ENCODE measurements at regions not wholly inside any gene's neighbourhood (a gene's known extent, or its start where the extent isn't known, plus 50 kb on each side); places are given as distances from the start of the nearest gene placed in this dataset.
"Not testable (repeated sequence)": the region's sequence is repeated elsewhere in the genome, so short reads cannot be mapped to it uniquely, and the experiment has no call there.

DNA sequence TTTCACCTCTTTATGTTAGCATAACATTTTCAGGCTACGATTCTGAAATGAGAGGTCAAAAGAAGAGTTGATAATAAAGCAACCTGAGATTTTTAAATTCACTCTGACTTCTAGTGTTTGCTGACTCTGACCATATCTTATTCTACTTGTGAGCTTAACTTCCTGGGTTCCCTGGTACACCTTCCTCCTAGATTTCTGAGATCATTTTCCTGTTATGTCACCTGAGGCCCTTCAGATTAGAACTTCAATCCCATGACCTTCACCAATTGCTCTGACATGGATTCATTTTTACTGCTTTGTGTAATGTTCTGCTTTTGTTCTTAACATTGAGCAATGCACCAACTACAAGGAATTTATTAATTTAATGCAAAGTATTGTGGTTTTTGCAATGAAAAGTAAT, 542.9 kb upstream of the FLRT2 start:
- no peak overlapping the region for H3K27ac Mint-ChIP-seq
- no peaks in the 10 kb centered on the region for H3K4me1 Mint-ChIP-seq
- no peak overlapping the region for H3K4me3 Mint-ChIP-seq
- H3K9me3 Mint-ChIP-seq: peaks cover 0 to 11% (median 5%) of the 10 kb centered on the region in 7 donors
- H3K36me3 Mint-ChIP-seq: no peaks in the 10 kb centered on the region
- H3K27me3 Mint-ChIP-seq: no peaks in the 10 kb centered on the region
- DNase-seq (no peak), ATAC-seq (ENCODE audit: low read depth in 2 of 2) (no peak)

DNA sequence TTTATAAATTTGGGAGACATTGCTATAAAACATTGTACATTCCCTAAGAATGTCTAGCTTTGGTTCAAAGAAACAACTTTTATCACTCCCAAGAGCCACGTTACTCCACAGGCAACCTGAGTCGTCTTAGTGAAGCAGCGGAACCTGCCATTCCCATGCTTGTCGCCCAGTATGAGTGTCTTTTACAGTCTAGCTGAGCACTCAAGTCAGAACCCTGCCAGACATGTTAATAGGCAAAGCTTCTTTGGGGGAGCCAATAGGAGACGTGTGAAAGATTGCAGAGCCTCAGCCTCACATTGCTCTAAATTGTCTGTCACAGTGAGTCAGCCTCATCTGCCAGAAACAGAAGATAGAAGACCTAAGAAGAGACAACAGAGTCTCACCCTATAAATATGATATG, 541.6 kb upstream of the FLRT2 start:
- no peaks in the 10 kb centered on the region for H3K27me3 Mint-ChIP-seq
- H3K36me3 Mint-ChIP-seq: no peaks in the 10 kb centered on the region
- H3K9me3 Mint-ChIP-seq: peaks cover 0 to 11% (median 5%) of the 10 kb centered on the region in 7 donors
- H3K4me1 Mint-ChIP-seq: no peaks in the 10 kb centered on the region
- ATAC-seq (ENCODE audit: low read depth in 2 of 2) (no peak), DNase-seq (no peak)
- H3K27ac Mint-ChIP-seq: no peak overlapping the region
- H3K4me3 Mint-ChIP-seq: no peak overlapping the region

GRCh38 chr14:84991021-84991420, 538.9 kb upstream of the FLRT2 start:
- peaks cover 0 to 14% (median 0%) of the 10 kb centered on the region in 7 donors for H3K9me3 Mint-ChIP-seq

DNA sequence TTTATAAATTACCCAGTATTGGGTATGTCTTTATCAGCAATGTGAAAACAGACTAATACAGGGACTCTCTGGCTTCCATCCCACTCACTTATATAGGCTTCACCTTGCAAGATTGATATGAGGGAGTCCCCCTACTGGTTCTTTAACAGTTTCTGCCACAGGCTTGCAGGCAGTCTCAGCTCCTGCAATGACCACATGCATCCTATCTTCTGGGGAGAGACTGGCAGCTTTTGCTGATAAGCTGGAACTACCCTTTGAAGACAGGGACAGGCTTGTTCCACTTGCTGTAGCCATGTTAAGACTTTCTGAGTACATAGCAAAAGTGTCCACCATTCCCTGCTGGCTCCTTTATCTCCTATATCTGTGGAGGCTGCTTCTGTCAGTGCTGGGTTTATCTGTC, 531.7 kb upstream of the FLRT2 start:
- Mint-ChIP-seq H3K4me3 (no peak overlapping the region), H3K27me3 (no peaks in the 10 kb centered on the region), H3K27ac (no peak overlapping the region), H3K36me3 (no peaks in the 10 kb centered on the region), H3K4me1 (no peaks in the 10 kb centered on the region), H3K9me3 (peaks cover 0 to 8% (median 0%) of the 10 kb centered on the region in 7 donors)
- DNase-seq (no peak), ATAC-seq (ENCODE audit: low read depth in 2 of 2) (no peak)

More at GRCh38 chr14:84991021-84991420, 538.9 kb upstream of the FLRT2 start:
- H3K4me3 Mint-ChIP-seq: no peak overlapping the region
- H3K27ac Mint-ChIP-seq: no peak overlapping the region
- no peaks in the 10 kb centered on the region for H3K36me3 Mint-ChIP-seq
- no peak for DNase-seq
- H3K27me3 Mint-ChIP-seq: no peaks in the 10 kb centered on the region
- no peaks in the 10 kb centered on the region for H3K4me1 Mint-ChIP-seq
- ATAC-seq (ENCODE audit: low read depth in 2 of 2): no peak

DNA sequence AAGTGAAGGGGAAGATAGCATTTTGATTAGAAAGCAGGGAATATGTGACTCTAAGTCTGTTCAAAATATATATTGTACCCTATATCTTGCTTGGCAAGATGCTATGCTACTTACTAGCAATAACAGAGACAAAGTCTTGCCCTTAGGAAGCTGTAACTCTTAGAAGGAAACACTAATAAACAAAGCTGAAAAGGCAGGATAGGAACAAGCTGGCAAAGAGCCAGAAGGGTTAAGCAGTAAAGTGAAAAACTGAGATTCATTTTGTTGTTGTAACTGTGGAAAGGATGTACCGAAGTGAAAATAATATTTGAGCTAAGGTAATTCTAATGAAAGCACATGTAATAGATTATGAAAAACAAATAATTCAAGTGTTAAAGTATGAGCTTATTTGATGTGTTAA, 527.1 kb upstream of the FLRT2 start:
- no peaks in the 10 kb centered on the region for H3K27me3 Mint-ChIP-seq
- no peaks in the 10 kb centered on the region for H3K36me3 Mint-ChIP-seq

GRCh38 chr14:85003805-85004204, 526.1 kb upstream of the FLRT2 start:
- no peaks in the 10 kb centered on the region for H3K27me3 Mint-ChIP-seq
- no peak overlapping the region for H3K27ac Mint-ChIP-seq
- peaks cover 0 to 14% (median 3%) of the 10 kb centered on the region in 7 donors for H3K9me3 Mint-ChIP-seq
- no peaks in the 10 kb centered on the region for H3K4me1 Mint-ChIP-seq
- no peak overlapping the region for H3K4me3 Mint-ChIP-seq
- H3K36me3 Mint-ChIP-seq: no peaks in the 10 kb centered on the region
- no peak for ATAC-seq (ENCODE audit: low read depth in 2 of 2)
- DNase-seq: no peak

More for the DNA sequence above, 527.1 kb upstream of the FLRT2 start:
- Mint-ChIP-seq H3K4me1 (no peaks in the 10 kb centered on the region), H3K4me3 (no peak overlapping the region), H3K27ac (no peak overlapping the region), H3K9me3 (peaks cover 0 to 10% (median 3%) of the 10 kb centered on the region in 7 donors)
- ATAC-seq (ENCODE audit: low read depth in 2 of 2) (no peak), DNase-seq (no peak)

GRCh38 chr14:85009506-85009905, 520.4 kb upstream of the FLRT2 start:
- DNase-seq: no peak
- Mint-ChIP-seq H3K4me1 (no peaks in the 10 kb centered on the region), H3K36me3 (no peaks in the 10 kb centered on the region), H3K27me3 (no peaks in the 10 kb centered on the region), H3K4me3 (no peak overlapping the region), H3K27ac (no peak overlapping the region), H3K9me3 (peaks cover 0 to 18% (median 4%) of the 10 kb centered on the region in 7 donors)
- ATAC-seq (ENCODE audit: low read depth in 2 of 2): no peak

- H3K36me3 Mint-ChIP-seq: no peaks in the 10 kb centered on the region
- H3K27ac Mint-ChIP-seq: no peak overlapping the region
- no peak for DNase-seq
- no peak for ATAC-seq (ENCODE audit: low read depth in 2 of 2)
- peaks cover 0 to 18% (median 4%) of the 10 kb centered on the region in 7 donors for H3K9me3 Mint-ChIP-seq
- no peaks in the 10 kb centered on the region for H3K4me1 Mint-ChIP-seq
- H3K27me3 Mint-ChIP-seq: no peaks in the 10 kb centered on the region
- H3K4me3 Mint-ChIP-seq: no peak overlapping the region
Measured at GRCh38 chr14:85010186-85010585, 519.8 kb upstream of the FLRT2 start.

- H3K4me1 Mint-ChIP-seq: no peaks in the 10 kb centered on the region
- H3K9me3 Mint-ChIP-seq: peaks cover 0 to 10% (median 5%) of the 10 kb centered on the region in 7 donors
- H3K27ac Mint-ChIP-seq: no peak overlapping the region
- ATAC-seq (ENCODE audit: low read depth in 2 of 2) (no peak), DNase-seq (no peak)
- no peaks in the 10 kb centered on the region for H3K36me3 Mint-ChIP-seq
- no peaks in the 10 kb centered on the region for H3K27me3 Mint-ChIP-seq
- H3K4me3 Mint-ChIP-seq: no peak overlapping the region
Measured at GRCh38 chr14:85016496-85016895, 513.4 kb upstream of the FLRT2 start.

- DNase-seq; H3K4me1 Mint-ChIP-seq; H3K27ac Mint-ChIP-seq; ATAC-seq (ENCODE audit: low read depth in 2 of 2); H3K4me3 Mint-ChIP-seq; H3K27me3 Mint-ChIP-seq; H3K36me3 Mint-ChIP-seq: not testable (repeated sequence)
- H3K9me3 Mint-ChIP-seq: peaks cover 0 to 19% (median 7%) of the 10 kb centered on the region in 7 donors
Measured at GRCh38 chr14:85023866-85024265, 506.1 kb upstream of the FLRT2 start.

- Mint-ChIP-seq H3K27me3 (no peaks in the 10 kb centered on the region), H3K4me1 (no peaks in the 10 kb centered on the region), H3K9me3 (peaks cover 0 to 14% (median 5%) of the 10 kb centered on the region in 7 donors), H3K4me3 (no peak overlapping the region), H3K27ac (no peak overlapping the region), H3K36me3 (no peaks in the 10 kb centered on the region)
- DNase-seq (no peak), ATAC-seq (ENCODE audit: low read depth in 2 of 2) (no peak)
Measured at GRCh38 chr14:85024931-85025330, 505.0 kb upstream of the FLRT2 start.

GRCh38 chr14:85027681-85028370, 502.1 kb upstream of the FLRT2 start:
- H3K9me3 Mint-ChIP-seq: peaks cover 0 to 12% (median 3%) of the 10 kb centered on the region in 7 donors
- H3K4me3 Mint-ChIP-seq: no peak overlapping the region
- H3K36me3 Mint-ChIP-seq: no peaks in the 10 kb centered on the region
- ATAC-seq (ENCODE audit: low read depth in 2 of 2) (no peak), DNase-seq (no peak)
- no peak overlapping the region for H3K27ac Mint-ChIP-seq
- no peaks in the 10 kb centered on the region for H3K4me1 Mint-ChIP-seq
- no peaks in the 10 kb centered on the region for H3K27me3 Mint-ChIP-seq

- H3K36me3 Mint-ChIP-seq: no peaks in the 10 kb centered on the region
- peaks cover 0 to 9% (median 4%) of the 10 kb centered on the region in 7 donors for H3K9me3 Mint-ChIP-seq
- ATAC-seq (ENCODE audit: low read depth in 2 of 2) (no peak), DNase-seq (no peak)
- no peaks in the 10 kb centered on the region for H3K4me1 Mint-ChIP-seq
- H3K4me3 Mint-ChIP-seq: no peak overlapping the region
- H3K27me3 Mint-ChIP-seq: no peaks in the 10 kb centered on the region
- H3K27ac Mint-ChIP-seq: no peak overlapping the region
Measured at GRCh38 chr14:85037411-85037810, 492.5 kb upstream of the FLRT2 start.

DNA sequence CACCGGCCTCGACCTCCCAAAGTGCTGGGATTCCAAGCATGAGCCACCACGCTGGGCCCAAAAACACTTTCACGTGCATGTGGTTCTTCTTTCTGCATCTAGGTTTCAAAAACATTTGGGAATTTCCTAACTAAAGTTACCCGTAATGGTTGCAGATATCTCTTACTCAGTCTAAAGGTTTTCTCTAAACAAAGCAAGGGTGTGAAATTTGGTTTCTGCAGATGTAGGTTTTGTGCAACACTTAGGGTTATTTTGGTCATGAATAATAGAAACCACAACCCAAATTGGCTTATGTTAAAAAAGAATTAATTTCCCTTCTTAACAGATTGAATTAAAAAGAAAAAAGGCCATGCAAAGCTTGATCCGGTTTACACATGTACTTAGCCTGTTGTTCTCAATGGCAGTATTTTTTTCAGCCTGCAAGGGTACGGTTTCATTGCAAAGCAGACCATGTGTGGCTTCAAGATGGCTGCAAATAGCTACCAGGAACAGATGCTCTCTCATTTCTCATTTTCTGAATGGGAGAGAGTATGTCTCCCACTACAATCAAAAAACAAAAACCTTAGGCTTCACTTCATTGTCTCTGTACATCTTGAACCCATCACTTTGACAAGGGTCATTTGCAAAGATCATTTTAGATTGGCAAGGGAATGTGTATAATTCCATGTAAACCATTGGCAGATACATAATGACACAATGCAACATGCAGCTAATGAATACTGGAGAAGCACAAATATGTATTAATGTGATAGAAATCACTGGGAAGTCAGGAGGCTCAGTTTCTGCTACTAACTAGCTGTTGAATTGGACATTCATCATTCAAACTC, 491.2 kb upstream of the FLRT2 start:
- H3K4me3 Mint-ChIP-seq: no peak overlapping the region
- H3K27ac Mint-ChIP-seq: no peak overlapping the region
- H3K9me3 Mint-ChIP-seq: peaks cover 0 to 9% (median 5%) of the 10 kb centered on the region in 7 donors
- ATAC-seq (ENCODE audit: low read depth in 2 of 2): no peak
- no peaks in the 10 kb centered on the region for H3K36me3 Mint-ChIP-seq
- no peaks in the 10 kb centered on the region for H3K27me3 Mint-ChIP-seq
- no peaks in the 10 kb centered on the region for H3K4me1 Mint-ChIP-seq
- no peak for DNase-seq
